HG03097 (cell line): ENCODE measurements at regions not wholly inside any gene's neighbourhood (a gene's known extent, or its start where the extent isn't known, plus 50 kb on each side); places are given as distances from the start of the nearest gene placed in this dataset.

Experiments used
- ATAC-seq: cut with Tn5 transposase; IDR thresholded peaks from one replicate; pipeline ENCODE4 v1.9.1; 2021; ENCODE audit not compliant: unreplicated experiment, low FRiP score

DNA sequence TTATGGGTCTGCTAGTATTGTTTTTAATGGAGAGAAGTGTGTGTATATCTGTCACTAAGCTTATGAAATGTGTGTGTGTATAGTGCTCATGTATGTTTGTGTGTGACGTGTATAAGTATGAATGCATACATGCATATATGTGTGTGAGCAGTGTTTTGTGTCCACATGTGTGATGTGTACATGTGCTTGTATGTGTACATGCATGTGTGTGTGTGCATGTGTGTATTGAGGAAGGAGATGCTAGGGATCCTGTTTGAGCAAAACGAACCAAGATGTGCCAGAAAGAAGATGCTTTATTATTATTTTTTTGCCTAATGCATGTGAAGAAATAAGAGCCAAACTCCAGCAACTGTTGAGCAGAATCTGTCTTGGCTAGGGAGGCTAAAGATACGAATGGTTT is 301.3 kb upstream of the SKOR2 start:
- ATAC-seq: no peak

GRCh38 chr18:47550611-47551010 is 299.2 kb upstream of the SKOR2 start:
- ATAC-seq: no peak

DNA sequence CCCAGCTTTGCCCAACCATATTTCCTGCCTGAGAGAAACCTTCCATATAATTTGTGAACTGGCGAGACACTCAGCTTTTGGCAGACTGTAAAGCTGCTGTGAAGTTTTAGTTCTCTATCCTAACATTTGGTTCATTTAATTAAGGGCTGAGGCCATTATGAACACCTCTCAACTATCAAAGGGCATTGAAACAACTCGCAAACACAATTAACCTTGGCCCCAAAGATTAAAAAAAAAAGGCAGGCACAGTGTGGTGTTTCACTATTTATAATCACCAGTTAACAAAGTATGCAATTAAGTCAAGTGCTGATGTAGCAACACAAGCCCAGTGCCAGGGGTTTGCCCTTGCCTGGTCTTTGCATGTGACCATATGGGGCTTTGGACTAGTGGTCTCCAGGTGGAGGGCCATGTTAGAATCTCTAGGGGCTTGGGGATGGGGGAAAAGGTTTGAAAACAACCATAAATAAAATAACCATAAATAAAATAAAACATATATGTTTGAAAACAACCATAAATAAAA is 297.6 kb upstream of the SKOR2 start:
- ATAC-seq: no peak

DNA sequence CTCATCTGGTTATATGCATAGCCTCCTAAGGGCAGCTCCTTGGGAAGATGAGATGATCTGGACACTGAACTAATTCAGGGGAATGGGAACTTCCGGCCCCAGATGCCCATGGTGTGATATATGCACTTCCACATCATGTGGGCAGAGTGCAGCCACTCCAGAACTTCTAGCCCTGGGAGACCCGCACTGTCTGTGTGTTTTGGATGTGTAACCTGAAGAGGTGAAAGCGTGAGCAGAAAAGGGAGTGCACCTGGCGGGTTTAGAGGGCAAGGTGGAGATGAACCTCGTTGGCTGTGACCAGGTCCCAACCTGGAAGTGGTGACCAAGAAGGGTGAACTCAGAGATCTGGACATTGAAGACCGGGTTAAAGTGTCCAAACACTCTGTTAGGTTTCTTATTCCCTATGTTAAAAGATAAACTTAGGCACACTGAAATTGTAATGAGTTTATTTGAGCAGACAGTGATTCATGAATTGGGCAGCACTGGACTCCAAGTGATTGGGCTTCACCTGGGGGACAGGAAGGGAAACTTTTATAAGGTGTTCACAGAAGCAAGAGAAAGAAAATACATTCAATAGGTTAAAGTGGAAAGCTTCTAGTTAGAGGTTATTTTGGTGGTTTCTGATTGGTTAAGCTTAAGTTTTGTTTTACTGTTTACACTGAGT is 296.2 kb upstream of the SKOR2 start:
- no peak for ATAC-seq

- ATAC-seq: no peak
Observed at GRCh38 chr18:47545613-47546012, 294.2 kb upstream of the SKOR2 start.

GRCh38 chr18:47543080-47543479 is 291.6 kb upstream of the SKOR2 start:
- no peak for ATAC-seq

GRCh38 chr18:47542551-47542950 is 291.1 kb upstream of the SKOR2 start:
- no peak for ATAC-seq

GRCh38 chr18:47531717-47532116 is 280.3 kb upstream of the SKOR2 start:
- no peak for ATAC-seq

DNA sequence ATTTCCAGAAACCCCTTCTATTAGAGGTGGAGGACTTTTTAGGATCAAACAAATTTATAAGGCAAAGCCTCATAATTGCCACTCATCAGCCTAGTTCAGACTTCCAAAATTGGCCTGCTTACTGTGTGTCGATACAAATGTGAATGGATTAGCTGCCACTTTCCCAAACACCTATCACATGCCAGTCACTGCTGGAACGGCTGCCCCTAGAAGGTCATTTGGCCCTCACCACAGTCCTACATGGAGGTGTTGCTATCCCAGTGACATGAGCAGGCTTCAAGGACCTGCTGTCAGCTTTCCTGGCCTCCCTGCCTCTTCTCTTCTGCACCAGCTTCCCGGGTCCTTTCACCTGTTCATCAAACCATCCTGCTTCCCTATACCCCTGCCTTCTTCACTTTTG is 279.2 kb upstream of the SKOR2 start:
- no peak for ATAC-seq

- ATAC-seq: no peak
Observed at GRCh38 chr18:47528343-47528742, 276.9 kb upstream of the SKOR2 start.

DNA sequence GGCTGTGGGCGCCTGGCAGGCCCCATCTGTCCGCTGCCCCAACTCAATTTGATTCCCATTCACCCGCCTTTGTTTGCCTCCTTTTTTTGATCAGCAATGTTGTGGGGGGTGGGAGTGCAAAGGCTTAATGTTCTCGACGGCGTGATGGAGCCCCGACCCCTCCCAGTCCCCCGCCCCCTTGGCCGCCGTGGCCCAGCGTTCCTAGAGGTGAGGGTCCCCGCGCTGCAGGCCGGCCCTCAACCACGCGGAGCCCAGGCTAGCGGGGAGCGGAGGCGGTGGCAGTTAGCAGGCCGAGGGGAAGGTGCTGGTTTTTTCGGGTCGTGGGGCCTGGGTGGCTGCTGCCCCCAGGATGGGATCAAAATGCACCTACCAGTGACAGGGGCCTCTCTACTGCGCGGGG is 274.7 kb upstream of the SKOR2 start:
- no peak for ATAC-seq

DNA sequence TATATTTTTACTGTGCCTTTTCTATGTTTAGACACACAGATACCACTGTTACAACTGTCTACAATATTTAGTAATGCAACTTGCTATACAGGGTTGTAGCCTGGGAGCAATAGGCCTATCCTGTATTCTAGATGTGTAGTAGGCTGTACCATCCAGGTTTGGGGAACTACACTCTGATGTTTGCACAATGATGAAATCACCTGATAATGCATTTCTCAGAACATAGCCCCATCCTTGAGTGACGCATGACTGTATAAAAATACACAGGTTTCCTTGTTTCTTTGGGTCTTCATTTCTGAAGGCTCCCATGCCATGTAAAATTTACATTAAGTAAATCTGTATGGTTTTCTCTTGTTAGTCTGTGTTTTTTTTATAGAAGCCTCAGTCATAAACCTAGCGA is 270.9 kb upstream of the SKOR2 start:
- no peak for ATAC-seq

- no peak for ATAC-seq
Observed at GRCh38 chr18:47520263-47520662, 268.8 kb upstream of the SKOR2 start.

- no peak for ATAC-seq
Observed at GRCh38 chr18:47519706-47520105, 268.2 kb upstream of the SKOR2 start.

DNA sequence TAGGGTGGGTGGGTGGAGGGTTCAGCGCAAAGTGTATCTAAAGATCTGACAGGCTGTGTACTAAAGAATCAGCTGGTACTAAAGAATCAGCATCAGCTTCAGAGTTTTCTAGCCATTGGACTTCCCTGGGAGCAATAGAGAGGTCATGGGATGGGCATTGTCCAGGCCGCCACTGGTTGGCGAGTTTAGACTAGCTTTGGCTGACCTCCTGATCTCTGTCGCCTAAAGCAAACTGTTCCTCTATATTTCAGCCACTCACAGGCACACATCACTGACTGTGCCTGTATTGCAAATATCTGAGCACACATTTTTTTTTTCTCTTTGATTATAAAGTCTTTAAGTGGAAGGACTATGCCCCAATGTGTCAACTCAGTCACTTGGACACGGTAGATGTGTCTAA is 267.8 kb upstream of the SKOR2 start:
- no peak for ATAC-seq

DNA sequence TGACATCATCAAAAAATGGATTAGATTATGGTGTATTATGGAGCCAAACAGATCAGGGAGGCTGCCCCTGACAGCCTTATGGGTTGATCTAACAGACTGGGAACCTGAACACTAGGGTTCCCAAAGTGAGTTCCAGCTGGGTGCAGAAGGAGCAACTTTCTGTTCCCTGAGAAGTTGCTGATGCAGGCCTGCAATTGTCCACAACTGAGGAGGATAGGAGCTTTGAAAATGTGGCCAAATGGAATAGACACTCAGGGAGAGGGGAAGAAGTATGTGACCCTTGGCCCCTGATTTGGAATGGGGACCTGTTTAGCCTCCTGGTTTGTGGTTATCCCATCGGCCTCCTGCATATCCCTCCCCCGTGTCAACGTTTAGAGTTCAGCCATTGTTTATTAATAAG is 262.2 kb upstream of the SKOR2 start:
- no peak for ATAC-seq

- ATAC-seq: no peak
Observed at GRCh38 chr18:47512726-47513435, 261.4 kb upstream of the SKOR2 start.

GRCh38 chr18:47512056-47512455 is 260.6 kb upstream of the SKOR2 start:
- ATAC-seq: no peak

DNA sequence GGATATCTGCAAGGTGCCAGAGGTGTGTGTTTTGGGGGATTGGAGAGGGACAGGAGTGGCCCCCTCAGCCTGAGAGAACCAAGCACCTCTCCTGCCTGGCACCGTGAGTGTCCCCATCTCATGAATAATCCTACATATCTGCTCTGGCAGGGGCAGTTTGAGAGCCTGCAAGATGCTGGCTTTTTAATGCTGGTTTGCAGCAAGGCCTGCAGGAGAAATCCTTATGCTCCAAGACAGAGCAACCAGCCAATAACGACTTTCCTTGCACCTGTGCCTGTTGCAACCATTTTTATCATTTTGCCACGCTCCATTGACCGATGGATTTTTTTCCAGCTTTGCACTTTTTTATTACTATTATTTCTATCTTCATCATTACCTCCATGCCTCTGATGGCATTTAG is 259.4 kb upstream of the SKOR2 start:
- no peak for ATAC-seq

GRCh38 chr18:47507651-47508050 is 256.2 kb upstream of the SKOR2 start:
- ATAC-seq: no peak

DNA sequence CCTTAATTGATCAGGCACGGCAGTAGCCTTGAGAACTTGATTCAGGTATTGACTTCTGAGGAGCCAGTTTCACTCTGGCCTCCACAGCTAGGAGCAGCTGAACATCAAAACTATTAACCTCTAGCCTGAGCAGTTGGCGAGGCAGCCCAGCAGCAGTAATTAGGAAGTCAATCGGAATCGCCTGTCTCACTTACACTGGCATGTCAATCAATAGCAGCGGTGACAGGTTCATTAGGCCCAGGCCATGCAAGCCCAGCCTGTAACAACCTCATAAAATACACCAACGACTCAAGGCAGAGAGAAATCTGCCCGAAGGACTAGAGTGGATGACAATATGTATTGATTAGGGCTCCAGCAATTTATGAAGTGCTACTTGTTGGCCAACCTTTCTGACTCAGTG is 255.4 kb upstream of the SKOR2 start:
- ATAC-seq: no peak

- no peak for ATAC-seq
Observed at GRCh38 chr18:47501946-47502345, 250.5 kb upstream of the SKOR2 start.
